ENCODE measurements at regions not wholly inside any gene's neighbourhood (a gene's known extent, or its start where the extent isn't known, plus 50 kb on each side); places are given as distances from the start of the nearest gene placed in this dataset.

GRCh38 chr10:89153971-89154370 is 53.1 kb downstream of the CH25H start:
- WGBS (ENCODE audit: insufficient coverage, low coverage, low lambda C conversion rate, missing lambda C conversion rate), result 75% methylated on average over 1 of the region's 1 CpG
- DNase-seq, result no peak
- H3K9me3 ChIP-seq, result no peaks in the 10 kb centered on the region
- TF ChIP-seq POLR2A (IDR thresholded peaks at IDR 0.05) (no peak), CTCF (IDR thresholded peaks at IDR 0.05) (no peak)
- ATAC-seq, result no peak
- intact Hi-C loops (cut with DNase I), result no loop called here
- H3K27me3 ChIP-seq, result no peaks in the 10 kb centered on the region
- no peaks in the 10 kb centered on the region for H3K4me1 ChIP-seq
- H3K4me3 ChIP-seq, result no peak overlapping the region
- H3K27ac ChIP-seq, result no peak overlapping the region
- H3K36me3 ChIP-seq, result no peaks in the 10 kb centered on the region

GRCh38 chr10:89153116-89153515 is 54.0 kb downstream of the CH25H start:
- H3K27me3 ChIP-seq, result no peaks in the 10 kb centered on the region
- no peak overlapping the region for H3K27ac ChIP-seq
- DNase-seq (no peak), ATAC-seq (no peak)
- WGBS (ENCODE audit: insufficient coverage, low coverage, low lambda C conversion rate, missing lambda C conversion rate), result 52% methylated on average over 3 of the region's 3 CpGs
- no peaks in the 10 kb centered on the region for H3K36me3 ChIP-seq
- H3K4me1 ChIP-seq, result no peaks in the 10 kb centered on the region
- intact Hi-C loops (cut with DNase I), result no loop called here
- no peak for TF ChIP-seq CTCF (IDR thresholded peaks at IDR 0.05)
- no peak for TF ChIP-seq POLR2A (IDR thresholded peaks at IDR 0.05)
- no peaks in the 10 kb centered on the region for H3K9me3 ChIP-seq
- H3K4me3 ChIP-seq, result no peak overlapping the region

- Histone ChIP-seq H3K27ac (no peak overlapping the region), H3K4me3 (no peak overlapping the region), H3K9me3 (no peaks in the 10 kb centered on the region), H3K36me3 (no peaks in the 10 kb centered on the region), H3K4me1 (no peaks in the 10 kb centered on the region), H3K27me3 (no peaks in the 10 kb centered on the region)
- DNase-seq (no peak), ATAC-seq (no peak)
- intact Hi-C loops (cut with DNase I), result no loop called here
- TF ChIP-seq CTCF (IDR thresholded peaks at IDR 0.05) (no peak), POLR2A (IDR thresholded peaks at IDR 0.05) (no peak)
- WGBS (ENCODE audit: insufficient coverage, low coverage, low lambda C conversion rate, missing lambda C conversion rate), result 26% methylated on average over 2 of the region's 2 CpGs
Measured at GRCh38 chr10:89151857-89152256, 55.3 kb downstream of the CH25H start.

- intact Hi-C loops (cut with DNase I), result no loop called here
- Histone ChIP-seq H3K27ac (no peak overlapping the region), H3K36me3 (no peaks in the 10 kb centered on the region), H3K4me3 (no peak overlapping the region), H3K9me3 (no peaks in the 10 kb centered on the region), H3K27me3 (no peaks in the 10 kb centered on the region), H3K4me1 (no peaks in the 10 kb centered on the region)
- 64% methylated on average over 5 of the region's 5 CpGs for WGBS (ENCODE audit: insufficient coverage, low coverage, low lambda C conversion rate, missing lambda C conversion rate)
- no peak for DNase-seq
- TF ChIP-seq CTCF (IDR thresholded peaks at IDR 0.05) (no peak), POLR2A (IDR thresholded peaks at IDR 0.05) (no peak)
- ATAC-seq, result no peak
Measured at GRCh38 chr10:89148061-89148460, 59.1 kb downstream of the CH25H start.

GRCh38 chr10:89147256-89147655 is 59.9 kb downstream of the CH25H start:
- Histone ChIP-seq H3K27me3 (no peaks in the 10 kb centered on the region), H3K36me3 (no peaks in the 10 kb centered on the region), H3K4me1 (no peaks in the 10 kb centered on the region), H3K27ac (no peak overlapping the region), H3K4me3 (no peak overlapping the region), H3K9me3 (no peaks in the 10 kb centered on the region)
- 84% methylated on average over 2 of the region's 2 CpGs for WGBS (ENCODE audit: insufficient coverage, low coverage, low lambda C conversion rate, missing lambda C conversion rate)
- TF ChIP-seq CTCF (IDR thresholded peaks at IDR 0.05) (no peak), POLR2A (IDR thresholded peaks at IDR 0.05) (no peak)
- DNase-seq (no peak), ATAC-seq (no peak)
- intact Hi-C loops (cut with DNase I), result no loop called here
